Suppressor macrophage treated with lipopolysaccharide for 1 hour (primary cell): ENCODE measurements at regions not wholly inside any gene's neighbourhood (a gene's known extent, or its start where the extent isn't known, plus 50 kb on each side); places are given as distances from the start of the nearest gene placed in this dataset.

Source experiments
- DNase-seq, 3 donors: peaks; one replicate each; pipeline ENCODE4 v3.0.0-alpha.2; 2020 to 2022

GRCh38 chr14:53539489-53540126, 386.5 kb upstream of the DDHD1 start:
- peak; percentile 52 to 59 (median 55) for DNase-seq

GRCh38 chr14:53538316-53538881, 385.3 kb upstream of the DDHD1 start:
- no peak for DNase-seq

GRCh38 chr14:53537422-53538315, 384.5 kb upstream of the DDHD1 start:
- peak in 2 of 3 donors; percentile 2 for DNase-seq

GRCh38 chr14:53536446-53536845, 383.3 kb upstream of the DDHD1 start:
- no peak for DNase-seq

GRCh38 chr14:53534841-53535240, 381.7 kb upstream of the DDHD1 start:
- no peak for DNase-seq

GRCh38 chr14:53533384-53533970, 380.4 kb upstream of the DDHD1 start:
- no peak for DNase-seq

GRCh38 chr14:53532853-53533252, 379.7 kb upstream of the DDHD1 start:
- no peak for DNase-seq

GRCh38 chr14:53531730-53532129, 378.6 kb upstream of the DDHD1 start:
- DNase-seq, result no peak

- DNase-seq, result no peak
Observed at GRCh38 chr14:53531156-53531555, 378.0 kb upstream of the DDHD1 start.

- no peak for DNase-seq
Observed at GRCh38 chr14:53529519-53529918, 376.4 kb upstream of the DDHD1 start.

GRCh38 chr14:53528185-53528671, 375.1 kb upstream of the DDHD1 start:
- no peak for DNase-seq

- DNase-seq, result no peak
Observed at GRCh38 chr14:53526200-53526599, 373.1 kb upstream of the DDHD1 start.

GRCh38 chr14:53525608-53526007, 372.5 kb upstream of the DDHD1 start:
- DNase-seq, result no peak

GRCh38 chr14:53524391-53524790, 371.3 kb upstream of the DDHD1 start:
- no peak for DNase-seq

GRCh38 chr14:53523226-53523625, 370.1 kb upstream of the DDHD1 start:
- DNase-seq, result no peak

GRCh38 chr14:53520078-53520928, 367.2 kb upstream of the DDHD1 start:
- no peak for DNase-seq

GRCh38 chr14:53519137-53519536, 366.0 kb upstream of the DDHD1 start:
- no peak for DNase-seq

- DNase-seq, result no peak
Observed at GRCh38 chr14:53517270-53517960, 364.3 kb upstream of the DDHD1 start.

- no peak for DNase-seq
Observed at GRCh38 chr14:53516261-53516774, 363.2 kb upstream of the DDHD1 start.

- DNase-seq, result no peak
Observed at GRCh38 chr14:53515276-53515675, 362.2 kb upstream of the DDHD1 start.

GRCh38 chr14:53514197-53514596, 361.1 kb upstream of the DDHD1 start:
- DNase-seq, result no peak
